GM19468 (cell line): ENCODE measurements at regions not wholly inside any gene's neighbourhood (a gene's known extent, or its start where the extent isn't known, plus 50 kb on each side); places are given as distances from the start of the nearest gene placed in this dataset.

Experiments
- ATAC-seq: cut with Tn5 transposase; IDR thresholded peaks from one replicate; pipeline ENCODE4 v1.9.1; 2021; ENCODE audit warnings: mild to moderate bottlenecking, moderate library complexity, moderate number of reproducible peaks; ENCODE audit not compliant: unreplicated experiment; ENCODE audit errors: extremely low read depth

DNA sequence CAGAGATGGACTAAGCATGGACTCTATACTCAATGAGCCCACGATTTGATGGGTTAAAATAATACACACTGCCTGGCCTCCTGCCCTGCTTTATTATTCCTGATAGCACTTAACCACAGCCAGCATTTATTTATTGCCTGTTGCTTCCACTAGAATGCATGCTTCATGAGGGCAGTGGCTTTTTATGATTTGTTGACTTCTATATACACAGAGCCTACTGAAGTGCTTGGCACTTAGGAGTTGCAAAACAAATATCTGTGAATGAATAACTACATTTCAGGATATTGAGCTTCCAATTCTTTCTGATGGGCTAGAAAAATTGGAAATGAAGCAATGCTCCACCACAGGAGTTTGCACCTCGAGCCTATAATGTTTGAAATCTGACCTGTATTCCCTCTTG lies 513.6 kb upstream of the ZMIZ1 start:
- ATAC-seq: no peak

- ATAC-seq: no peak
These were observed 511.9 kb upstream of the ZMIZ1 start for GRCh38 chr10:78556705-78557432.

DNA sequence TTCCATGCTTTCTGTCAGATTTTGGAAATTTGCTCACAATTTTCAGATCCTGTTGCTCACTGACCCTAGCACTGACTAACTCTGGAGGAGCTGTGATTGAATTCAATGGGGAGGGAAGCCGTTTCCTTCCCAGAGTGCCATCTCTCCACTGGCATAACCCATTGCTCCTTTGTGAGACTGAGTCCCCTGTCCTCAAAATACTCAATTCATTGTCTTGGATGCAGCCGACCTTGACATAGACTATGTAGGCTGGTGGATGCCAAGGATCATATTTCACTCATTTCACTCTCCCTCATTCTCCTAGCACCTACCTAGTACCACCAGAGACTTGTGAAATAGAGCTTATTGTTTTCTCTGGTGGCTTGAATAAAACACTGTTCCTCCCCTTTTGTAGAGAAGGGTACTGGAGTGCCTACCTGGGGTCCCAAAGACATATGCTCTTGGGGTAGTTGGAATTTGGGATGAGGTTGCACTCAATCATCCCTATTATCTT lies 511.3 kb upstream of the ZMIZ1 start:
- ATAC-seq: no peak

DNA sequence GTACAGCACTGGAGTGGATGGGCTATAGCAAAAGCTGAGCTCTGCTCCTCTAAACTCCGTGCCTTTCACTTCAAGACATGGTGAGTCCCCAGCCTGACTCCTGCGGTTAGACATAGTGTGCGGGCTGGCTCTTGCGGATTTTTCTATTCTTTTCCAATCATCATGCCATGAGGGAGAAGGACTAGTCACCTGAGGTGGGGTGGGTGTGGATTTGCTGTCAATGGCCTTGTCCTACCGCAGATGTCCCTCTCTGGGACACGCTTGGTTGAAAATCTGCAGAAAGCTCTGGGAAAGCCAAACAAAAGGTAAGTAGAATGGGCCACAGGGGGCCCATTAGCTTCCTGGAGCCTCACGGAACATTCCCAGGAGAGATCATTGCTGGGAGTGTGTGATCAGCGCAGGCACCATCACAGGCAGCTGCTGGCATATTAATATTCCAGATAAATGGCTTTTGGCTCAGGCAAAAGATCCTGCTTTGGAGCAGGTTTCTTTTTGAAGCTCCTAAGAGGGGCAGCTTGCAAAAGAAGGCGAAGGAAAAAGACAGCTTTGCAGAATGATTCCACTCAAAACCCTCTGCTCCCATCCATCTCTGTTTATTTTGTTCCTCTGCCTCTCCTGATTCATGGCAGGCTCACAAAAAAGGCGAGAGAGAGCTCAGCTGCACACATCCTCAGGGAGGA lies 509.0 kb upstream of the ZMIZ1 start:
- ATAC-seq: no peak

GRCh38 chr10:78560341-78560688 lies 508.5 kb upstream of the ZMIZ1 start:
- no peak for ATAC-seq

DNA sequence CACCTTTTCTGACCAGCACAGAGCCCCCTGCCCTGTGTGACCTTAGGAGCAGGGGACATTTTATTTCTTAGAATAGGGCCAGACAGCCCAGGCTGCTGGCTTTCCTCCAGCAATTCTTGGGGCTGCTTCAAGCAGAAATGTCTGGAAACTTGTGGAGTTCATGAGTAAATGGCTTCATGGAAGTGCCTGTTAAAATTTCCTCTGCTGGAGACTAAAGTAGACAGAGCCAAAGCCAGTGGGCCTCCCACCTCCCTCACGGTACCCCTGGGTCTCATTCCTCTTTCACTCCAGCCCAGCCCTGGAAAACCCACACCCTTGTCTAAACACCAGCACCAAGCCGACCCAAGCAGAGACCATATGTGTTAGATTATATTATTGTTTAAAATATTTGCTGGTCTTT lies 505.5 kb upstream of the ZMIZ1 start:
- ATAC-seq: no peak

DNA sequence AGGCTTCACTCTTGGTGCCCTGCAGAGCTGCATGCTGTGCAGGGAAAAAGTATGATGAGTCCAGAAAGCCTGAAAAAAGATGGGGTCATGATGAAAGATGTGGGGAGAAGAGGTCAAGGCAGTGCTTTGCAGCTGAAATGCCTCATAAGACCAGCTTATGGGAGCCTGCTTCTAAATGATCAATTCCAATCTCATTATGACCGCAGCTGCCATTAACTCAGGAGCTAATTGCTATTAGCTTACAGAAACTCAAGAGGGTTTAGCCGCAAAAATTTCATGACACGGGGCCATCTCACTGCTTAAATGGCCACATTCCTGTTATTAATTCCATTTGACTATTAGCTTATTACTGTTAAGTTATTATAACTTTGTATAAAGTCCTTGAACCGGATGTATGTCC lies 502.9 kb upstream of the ZMIZ1 start:
- ATAC-seq: no peak

GRCh38 chr10:78566284-78567111 lies 502.3 kb upstream of the ZMIZ1 start:
- ATAC-seq: no peak

DNA sequence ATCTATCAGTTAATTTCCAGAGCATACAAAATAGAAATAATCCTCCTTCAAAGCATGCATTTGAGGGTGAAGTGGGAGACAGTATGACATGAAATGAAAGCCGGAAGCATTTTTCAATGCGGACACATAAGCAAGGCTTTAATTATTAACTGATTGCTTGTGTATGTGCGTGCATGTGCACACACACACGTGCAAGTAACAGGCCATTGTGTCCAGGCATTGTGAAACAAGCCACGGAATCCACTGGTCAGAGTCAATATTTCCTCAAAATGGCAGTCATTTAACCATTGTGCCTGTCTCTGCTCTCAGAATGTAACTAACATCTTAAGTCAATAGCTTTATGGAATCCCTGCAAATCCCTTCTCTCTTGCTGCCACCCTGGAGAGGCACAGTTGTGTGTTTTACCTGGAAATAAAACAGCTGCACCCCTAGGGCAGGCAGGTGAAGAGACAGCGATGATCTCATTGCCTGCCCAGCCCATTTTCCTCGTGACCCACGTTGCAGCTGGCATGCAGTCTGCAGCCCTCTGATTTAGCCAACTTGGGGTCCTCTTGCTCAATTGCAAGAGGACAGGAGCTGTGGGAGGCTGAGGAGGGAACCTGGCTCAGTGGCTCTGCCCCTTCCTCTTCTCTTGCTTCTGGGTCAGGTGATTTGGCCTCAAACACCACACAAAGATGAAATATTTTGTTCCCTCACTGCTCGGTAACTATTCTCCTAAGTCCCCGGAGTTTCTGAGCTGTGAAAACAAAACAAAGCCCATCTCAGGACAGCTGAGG lies 500.9 kb upstream of the ZMIZ1 start:
- ATAC-seq: no peak

- ATAC-seq: no peak
These were observed 500.1 kb upstream of the ZMIZ1 start for GRCh38 chr10:78568620-78569019.

- no peak for ATAC-seq
These were observed 498.0 kb upstream of the ZMIZ1 start for GRCh38 chr10:78570633-78571235.

GRCh38 chr10:78571286-78571685 lies 497.5 kb upstream of the ZMIZ1 start:
- ATAC-seq: no peak

DNA sequence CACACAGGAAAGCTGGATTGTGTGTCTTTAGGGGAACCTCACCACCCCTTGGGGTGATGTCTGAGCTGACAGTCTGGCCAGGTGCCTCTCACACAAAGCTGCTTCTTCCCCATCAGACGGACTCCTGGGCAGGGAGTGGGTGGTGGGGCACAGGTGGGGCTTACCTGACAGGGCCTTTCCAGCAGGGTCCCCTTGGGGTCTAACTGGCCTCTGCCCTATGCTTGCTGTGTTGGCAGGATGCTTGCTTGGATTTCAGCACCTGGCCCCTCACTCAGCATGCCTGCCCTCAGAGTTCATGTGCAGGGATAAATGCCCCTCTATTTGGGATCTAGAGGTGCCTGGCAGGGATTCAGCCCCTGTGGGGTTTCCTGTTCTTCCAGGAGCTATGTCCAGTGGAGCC lies 496.9 kb upstream of the ZMIZ1 start:
- no peak for ATAC-seq

DNA sequence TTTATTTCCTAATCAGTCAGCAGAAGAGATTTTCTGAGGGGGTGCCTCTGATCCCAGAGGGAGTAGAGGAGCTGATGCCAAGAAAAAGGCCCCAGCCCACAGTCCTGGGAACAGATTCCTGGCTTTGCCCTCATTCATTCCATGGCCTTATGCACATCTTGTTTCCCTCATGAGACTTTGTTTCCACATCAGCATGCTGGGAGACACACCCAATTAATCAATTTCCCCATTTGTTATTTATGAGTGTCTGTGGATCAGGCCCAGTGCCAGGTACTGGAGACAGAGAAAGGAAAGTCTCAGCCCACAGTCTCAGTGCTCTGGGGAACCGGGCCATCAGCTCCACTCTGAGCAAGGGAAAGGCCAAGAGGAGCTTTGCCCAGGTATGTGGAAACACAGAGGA lies 496.2 kb upstream of the ZMIZ1 start:
- no peak for ATAC-seq

DNA sequence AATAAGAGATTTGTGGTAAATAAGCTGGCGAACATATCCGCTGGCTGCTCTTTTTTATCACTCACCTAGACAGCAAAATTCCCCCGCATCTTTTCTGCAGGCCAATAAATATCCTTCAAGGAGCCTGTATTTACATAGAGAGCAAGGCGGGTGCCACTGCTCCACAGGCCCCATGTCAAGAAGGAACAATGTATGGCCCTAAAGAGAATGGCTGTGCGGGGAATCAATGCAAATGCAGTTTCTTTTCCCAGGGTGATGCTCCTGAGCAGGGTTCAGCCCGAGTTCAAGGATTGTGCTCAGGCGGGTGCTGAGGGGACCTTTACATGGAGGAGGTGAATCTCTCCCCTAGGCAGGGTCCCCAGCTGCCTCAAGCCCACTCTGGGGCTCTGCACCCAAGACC lies 494.2 kb upstream of the ZMIZ1 start:
- no peak for ATAC-seq

DNA sequence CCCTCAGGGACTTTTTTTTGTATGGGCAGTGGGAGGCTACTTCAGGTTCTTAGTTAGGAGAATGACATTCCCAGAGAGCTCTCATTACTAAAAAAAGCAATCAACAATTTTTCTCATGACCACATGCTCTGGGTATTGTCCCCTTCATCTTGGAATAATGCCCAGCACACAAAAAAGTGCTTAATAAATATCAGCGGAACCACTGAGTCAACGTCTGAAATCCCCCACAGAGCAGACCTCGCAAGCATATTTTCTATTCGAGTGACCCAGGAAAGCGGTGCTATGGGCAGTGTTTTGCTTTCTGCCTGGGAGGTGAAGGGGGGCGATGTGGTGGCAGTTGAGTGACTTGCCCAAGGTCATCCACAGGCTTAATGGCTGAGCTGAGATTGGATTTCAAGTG lies 493.4 kb upstream of the ZMIZ1 start:
- no peak for ATAC-seq

DNA sequence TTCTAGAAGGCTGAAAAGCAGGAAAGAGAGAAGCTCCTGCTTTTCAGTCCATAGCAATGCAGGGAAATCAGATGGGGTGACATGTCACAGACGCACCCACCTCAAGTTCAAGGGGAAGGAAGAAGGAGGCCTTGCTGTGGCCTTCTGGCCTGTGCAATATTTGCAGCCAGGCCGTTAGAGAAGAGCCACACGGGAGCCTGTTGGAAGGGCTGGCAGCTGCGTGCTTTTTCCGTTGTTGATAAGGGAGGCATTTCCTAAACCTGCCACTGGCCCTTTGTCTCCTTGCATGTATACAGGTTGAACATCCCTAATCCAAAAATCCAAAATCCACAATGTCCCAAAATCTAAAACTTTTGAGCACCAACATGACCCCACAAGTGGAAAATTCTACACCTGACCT lies 492.5 kb upstream of the ZMIZ1 start:
- no peak for ATAC-seq

DNA sequence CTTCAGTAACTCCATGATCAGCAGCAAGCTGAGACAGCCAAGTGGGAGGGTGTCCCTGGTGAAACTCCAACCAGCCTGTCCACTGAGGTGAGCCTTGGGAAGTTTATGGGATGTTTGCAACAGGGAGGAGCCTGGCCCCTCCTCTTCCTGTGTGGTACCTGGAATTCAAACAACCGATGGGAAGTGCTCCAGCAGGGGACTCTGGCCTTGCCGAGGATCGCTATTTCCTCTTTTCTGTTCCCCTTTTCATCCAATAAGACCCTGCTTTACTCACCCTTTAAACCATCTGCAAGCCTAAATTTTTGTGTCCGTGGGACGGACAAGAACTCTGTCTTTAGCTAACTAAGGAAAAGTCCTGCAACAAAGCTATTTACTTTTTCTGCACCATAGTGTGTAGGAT lies 491.1 kb upstream of the ZMIZ1 start:
- no peak for ATAC-seq

DNA sequence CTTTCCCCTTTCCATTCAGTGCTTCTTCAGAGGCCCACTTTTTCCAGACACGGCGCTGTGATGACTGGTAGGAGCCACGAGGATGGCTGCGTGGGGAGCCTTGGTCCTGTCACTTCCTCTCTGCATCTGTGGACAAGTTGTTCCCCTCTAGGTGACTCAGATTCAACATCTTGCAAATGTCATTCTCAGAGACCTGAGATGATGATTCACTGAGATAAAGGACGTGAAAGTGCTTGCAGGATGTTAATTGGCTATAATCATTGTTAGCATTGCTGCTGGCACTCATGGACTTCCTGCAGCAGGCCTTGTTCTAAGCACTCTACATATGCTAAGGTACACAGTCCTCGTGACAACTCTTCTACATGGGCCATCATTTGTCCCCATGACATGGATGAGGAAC lies 489.8 kb upstream of the ZMIZ1 start:
- ATAC-seq: no peak

DNA sequence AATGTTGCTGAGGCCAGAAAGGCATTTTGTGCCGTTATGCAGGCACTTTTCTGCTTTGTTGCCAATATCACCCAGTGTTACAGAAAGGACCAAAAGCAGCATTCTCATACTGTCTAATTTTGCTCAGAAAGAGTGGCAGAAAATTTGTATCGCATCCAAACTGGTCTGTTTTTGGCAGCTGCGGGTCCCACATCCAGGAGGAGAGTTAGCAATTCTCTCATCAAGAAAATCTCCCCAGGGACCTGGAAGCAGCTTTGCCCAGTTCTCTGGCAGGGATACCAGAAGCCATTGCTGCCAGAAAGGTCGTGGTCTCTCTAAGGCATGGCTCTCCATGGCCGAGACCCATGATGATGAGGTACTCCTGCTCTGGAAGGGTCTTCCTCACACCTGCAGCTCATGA lies 489.2 kb upstream of the ZMIZ1 start:
- no peak for ATAC-seq
